ENCODE measurements at regions not wholly inside any gene's neighbourhood (a gene's known extent, or its start where the extent isn't known, plus 50 kb on each side); places are given as distances from the start of the nearest gene placed in this dataset.
"Not testable (repeated sequence)": the region's sequence is repeated elsewhere in the genome, so short reads cannot be mapped to it uniquely, and the experiment has no call there.

DNA sequence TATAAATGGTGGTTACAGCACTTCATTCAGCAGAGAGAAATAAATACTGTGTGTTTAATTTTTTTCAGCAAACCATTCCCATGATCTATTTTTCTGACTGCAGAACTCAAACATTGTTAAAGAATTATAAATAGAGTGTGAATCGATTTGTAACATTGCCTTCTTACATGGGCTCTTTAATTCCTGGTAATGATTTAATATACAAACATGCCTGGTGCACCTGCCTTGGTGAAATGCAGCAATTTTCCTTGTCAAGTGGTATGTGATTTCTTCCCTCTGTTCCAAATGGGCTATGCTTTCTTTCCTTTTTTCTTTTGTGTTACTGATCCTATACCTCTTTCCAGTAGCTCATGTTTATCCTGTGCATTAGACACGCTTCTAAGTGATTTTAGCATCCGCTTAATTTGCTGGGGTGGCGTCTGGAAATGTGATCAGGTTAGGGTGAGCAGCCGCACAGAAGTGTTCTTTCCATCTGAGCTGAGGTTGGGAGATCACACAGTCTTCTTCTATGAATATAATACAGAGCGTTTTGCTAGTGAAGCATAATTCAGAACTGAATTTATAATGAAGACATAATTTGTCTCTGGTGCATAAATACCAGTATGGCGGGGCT lies 94.3 kb upstream of the ITGB1 start:
- no peak for DNase-seq (ENCODE audit: low read depth, low spot score)
- in situ Hi-C loops (cut with HindIII; ENCODE audit: low pct_unique_long_range_greater_than_20kb, low sequenced_read_pairs): no loop called here

DNA sequence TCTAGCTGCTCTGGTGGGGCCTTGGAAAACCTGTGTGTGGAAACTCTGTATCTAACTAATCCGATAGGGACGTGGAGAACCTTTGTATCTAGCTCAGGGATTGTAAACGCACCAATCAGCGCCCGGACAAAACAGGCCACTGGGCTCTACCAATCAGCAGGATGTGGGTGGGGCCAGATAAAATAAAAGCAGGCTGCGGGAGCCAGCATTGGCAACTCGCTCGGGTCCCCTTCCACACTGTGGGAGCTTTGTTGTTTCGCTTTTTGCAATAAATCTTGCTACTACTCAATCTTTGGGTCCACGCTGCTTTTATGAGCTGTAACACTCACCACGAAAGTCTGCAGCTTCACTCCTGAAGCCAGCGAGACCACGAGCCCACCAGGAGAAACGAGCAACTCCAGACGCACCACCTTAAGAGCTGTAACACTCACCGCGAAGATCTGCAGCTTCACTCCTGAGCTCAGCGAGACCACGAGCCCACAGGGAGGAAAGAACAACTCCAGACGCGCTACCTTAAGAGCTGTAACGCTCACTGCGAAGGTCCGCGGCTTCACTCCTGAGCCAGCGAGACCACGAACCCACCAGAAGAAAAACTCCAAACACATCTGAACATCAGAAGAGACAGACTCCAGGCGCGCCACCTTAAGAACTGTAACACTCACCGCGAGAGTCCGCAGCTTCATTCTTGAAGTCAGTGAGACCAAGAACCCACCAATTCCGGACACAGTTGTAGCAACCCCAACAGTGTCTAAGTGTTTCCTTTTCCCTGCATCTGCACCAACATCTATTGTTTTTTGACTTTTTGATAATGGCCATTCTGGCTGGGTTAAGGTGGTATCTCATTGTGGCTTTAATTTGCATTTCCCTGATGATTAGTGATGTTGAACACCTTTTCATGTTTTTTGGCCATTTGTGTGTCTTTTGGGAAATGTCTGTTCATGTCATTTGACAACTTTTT lies 92.2 kb upstream of the ITGB1 start:
- DNase-seq (ENCODE audit: low read depth, low spot score); in situ Hi-C loops (cut with HindIII; ENCODE audit: low pct_unique_long_range_greater_than_20kb, low sequenced_read_pairs): not testable (repeated sequence)

DNA sequence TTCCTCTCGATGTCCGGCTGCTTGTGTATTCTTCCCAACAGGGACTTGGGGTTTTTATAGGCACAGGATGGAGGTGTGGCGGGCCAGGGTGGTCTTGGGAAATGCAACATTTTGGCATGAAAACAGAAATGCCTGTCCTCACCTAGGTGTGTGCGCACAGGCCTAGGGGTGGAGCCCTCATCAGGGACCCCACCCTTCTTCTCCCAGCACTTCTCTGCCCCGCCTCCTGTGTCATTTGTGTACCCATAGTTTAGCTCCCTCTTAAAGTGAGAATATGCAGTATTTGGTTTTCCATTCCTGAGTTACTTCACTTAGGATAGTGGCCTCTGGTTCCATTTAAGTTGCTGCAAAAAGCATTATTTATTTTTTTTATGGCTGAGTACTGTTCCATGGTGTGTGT lies 90.2 kb upstream of the ITGB1 start:
- DNase-seq (ENCODE audit: low read depth, low spot score): no peak
- in situ Hi-C loops (cut with HindIII; ENCODE audit: low pct_unique_long_range_greater_than_20kb, low sequenced_read_pairs): no loop called here

DNA sequence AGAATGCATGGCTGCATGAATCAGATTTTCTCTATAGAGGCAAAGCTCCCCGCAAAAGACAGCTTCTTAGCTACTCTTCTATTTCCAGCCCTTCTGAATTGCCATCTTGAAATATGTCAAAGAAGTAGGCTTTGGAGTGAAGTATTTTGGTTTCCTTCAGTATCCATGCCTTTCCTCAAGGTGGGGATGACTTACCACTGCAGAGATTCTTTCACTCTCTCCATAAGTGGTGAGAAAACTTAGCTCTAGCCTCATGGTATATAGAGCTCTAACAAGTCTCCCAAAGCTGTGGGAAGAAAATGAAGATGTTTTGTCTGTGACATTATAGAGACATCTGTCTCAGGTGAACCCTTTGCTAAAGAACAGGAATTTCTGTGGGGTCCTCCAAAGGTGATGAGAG lies 89.6 kb upstream of the ITGB1 start:
- DNase-seq (ENCODE audit: low read depth, low spot score): no peak
- in situ Hi-C loops (cut with HindIII; ENCODE audit: low pct_unique_long_range_greater_than_20kb, low sequenced_read_pairs): no loop called here

DNA sequence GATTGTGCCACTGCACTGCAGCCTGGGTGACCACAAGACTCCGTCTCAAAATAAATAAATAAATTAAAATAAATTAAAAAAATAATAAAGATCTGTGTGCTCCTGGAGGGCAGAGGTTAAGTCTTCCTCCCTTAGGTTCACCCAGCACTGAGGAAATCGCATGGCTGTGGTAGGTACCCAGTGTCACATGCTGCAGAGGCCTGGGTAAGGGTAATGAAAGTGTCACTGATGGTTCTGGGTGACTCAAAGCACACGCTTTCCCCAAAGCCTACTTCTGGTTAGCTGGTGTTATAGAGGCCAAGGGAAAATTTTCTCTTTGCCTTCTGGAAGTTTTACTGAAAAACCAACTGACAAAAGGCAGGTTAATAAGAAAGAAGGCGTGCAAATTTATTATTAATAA lies 88.8 kb upstream of the ITGB1 start:
- no peak for DNase-seq (ENCODE audit: low read depth, low spot score)
- in situ Hi-C loops (cut with HindIII; ENCODE audit: low pct_unique_long_range_greater_than_20kb, low sequenced_read_pairs): no loop called here

DNA sequence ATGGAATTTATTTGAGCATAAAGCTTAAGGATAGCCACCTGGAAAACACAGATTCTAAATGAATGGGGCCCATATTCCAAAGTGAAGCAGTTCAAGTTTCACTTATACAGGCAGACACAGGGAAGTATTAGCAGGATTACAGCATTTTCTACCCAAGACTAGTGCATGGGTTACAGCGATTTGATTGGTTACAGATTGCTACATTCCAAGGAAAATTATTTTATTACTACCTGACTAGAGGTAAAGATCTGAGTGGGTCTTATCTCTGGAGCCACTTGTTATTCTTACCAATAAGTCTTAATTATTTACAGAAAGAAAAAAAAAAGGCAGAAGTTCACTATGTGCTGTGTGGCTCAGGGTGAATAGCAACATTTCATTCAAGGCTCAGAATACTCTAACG lies 87.4 kb upstream of the ITGB1 start:
- no peak for DNase-seq (ENCODE audit: low read depth, low spot score)
- in situ Hi-C loops (cut with HindIII; ENCODE audit: low pct_unique_long_range_greater_than_20kb, low sequenced_read_pairs): no loop called here

DNA sequence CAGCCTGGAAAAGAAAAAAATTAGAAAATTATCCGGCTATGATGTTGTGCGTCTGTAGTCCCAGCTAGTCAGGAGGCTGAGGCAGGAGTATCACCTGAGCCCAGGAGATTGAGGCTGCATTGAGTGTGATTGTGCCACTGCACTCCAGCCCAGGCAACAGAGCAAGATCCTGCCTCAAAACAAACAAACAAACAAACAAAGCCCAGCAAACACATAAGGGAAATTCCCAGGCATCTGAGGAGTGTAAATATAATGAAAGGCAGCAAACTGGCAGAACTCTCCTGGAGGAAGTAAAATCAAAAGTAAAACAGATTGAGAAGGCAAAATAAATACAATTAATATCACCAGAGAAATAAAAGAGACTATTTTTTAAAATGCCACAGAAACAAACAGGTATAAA lies 84.5 kb upstream of the ITGB1 start:
- DNase-seq (ENCODE audit: low read depth, low spot score): no peak
- in situ Hi-C loops (cut with HindIII; ENCODE audit: low pct_unique_long_range_greater_than_20kb, low sequenced_read_pairs): no loop called here

DNA sequence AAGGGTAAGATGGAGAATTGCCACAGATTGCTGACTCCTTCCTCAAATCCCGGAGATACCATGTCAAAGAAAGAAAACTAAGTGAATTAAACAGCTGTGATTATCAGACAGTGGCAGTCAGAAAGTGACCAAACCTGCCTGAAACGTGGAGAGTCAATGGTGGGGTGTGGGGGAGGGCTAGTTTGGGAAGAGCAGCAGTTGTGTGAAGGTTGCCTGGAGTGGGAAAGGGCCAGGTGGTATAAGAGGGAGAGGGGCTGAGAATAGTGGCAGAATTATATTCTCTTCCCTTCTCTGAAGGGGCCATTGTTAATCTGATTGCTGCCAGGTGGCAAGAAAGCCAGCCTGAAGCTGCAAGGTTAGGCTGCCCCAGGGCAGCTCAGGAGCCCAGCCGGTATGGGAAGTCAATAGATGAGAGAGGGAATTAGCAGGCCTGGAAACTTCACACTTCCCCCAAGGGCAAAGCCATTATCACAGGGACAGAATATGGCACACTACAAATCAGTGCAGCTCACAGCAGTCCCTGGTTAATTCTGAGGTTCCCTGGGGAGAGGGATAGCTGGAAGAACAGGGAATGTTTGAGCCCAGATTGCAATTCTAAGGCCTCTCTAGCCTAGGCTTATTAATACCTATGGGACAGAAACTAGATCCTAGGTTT lies 83.9 kb upstream of the ITGB1 start:
- no peak for DNase-seq (ENCODE audit: low read depth, low spot score)
- in situ Hi-C loops (cut with HindIII; ENCODE audit: low pct_unique_long_range_greater_than_20kb, low sequenced_read_pairs): no loop called here

DNA sequence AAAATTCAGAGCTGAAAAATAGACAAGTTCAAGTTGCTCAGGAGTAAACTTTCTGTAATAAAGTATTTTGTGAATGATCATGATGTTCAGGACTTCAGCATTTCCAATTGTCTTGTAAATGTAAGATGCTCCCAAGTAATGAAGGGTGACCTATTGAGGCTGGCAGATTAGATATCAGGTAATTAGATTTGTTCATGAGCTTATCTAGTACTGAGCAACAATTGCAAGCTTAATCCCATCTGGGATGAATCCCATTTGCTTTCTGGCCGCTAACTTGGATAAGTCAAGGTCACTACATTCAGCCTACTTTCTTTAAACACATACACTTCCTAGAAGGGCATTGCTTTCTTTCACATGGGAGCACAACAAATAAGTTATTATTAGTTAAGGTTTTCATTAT lies 82.4 kb upstream of the ITGB1 start:
- no peak for DNase-seq (ENCODE audit: low read depth, low spot score)
- in situ Hi-C loops (cut with HindIII; ENCODE audit: low pct_unique_long_range_greater_than_20kb, low sequenced_read_pairs): no loop called here

DNA sequence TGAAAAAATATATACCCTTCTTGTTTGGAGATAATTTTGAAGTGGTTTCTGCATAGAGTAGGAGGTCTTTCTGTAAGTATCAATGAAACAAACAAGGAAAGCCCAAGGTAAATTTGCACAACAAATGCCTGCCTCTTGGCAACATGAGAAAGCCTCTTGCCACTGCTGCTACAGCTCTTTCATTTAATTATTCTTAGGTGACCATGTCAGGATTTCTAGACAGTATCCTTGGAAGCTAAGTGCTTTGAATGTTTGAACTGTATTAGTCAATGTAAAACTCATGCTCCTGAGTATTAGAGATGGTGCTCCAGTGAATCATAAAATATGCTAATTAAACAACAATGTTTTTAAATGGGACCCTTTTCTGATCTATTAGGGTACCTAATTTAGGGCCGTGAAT lies 81.2 kb upstream of the ITGB1 start:
- DNase-seq (ENCODE audit: low read depth, low spot score): no peak
- in situ Hi-C loops (cut with HindIII; ENCODE audit: low pct_unique_long_range_greater_than_20kb, low sequenced_read_pairs): no loop called here

DNA sequence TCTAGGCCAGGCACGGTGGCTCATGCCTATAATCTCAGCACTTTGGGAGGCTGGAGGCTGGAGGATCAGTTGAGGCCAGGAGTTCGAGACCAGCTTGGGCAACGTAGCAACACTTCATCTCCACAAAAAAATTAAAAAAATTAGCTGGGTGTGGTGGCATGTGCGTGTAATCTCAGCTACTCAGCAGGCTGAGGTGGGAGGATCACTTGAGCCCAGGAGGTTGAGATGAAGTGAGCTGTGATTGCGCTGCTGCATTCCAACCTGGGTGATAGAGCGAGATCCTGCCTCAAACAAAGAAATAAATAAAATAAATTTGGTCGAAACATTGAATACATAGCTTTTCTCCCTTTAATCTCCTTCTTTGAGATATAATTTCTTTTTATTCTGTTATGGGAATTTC lies 80.6 kb upstream of the ITGB1 start:
- in situ Hi-C loops (cut with HindIII; ENCODE audit: low pct_unique_long_range_greater_than_20kb, low sequenced_read_pairs): no loop called here
- no peak for DNase-seq (ENCODE audit: low read depth, low spot score)

DNA sequence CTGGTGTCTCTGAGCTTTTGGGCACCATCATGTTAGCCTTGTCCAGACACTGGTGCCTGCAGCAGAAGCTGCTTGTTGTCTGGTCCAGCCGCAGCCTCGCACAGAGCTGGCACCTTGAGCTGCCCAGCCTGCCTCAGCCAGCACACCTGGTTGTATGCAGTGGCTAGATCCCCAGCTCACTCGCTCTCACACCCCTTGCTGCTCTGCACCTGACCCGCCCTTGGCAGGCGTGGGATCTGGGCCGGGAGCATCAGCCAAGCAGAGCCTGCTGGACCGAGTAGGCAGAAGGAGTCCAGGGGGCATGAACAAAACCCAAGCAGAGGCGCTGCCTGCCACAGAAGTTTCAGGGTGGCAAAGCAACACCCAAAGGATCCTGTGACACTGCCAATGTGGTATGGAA lies 79.7 kb upstream of the ITGB1 start:
- DNase-seq (ENCODE audit: low read depth, low spot score): no peak
- in situ Hi-C loops (cut with HindIII; ENCODE audit: low pct_unique_long_range_greater_than_20kb, low sequenced_read_pairs): no loop called here

DNA sequence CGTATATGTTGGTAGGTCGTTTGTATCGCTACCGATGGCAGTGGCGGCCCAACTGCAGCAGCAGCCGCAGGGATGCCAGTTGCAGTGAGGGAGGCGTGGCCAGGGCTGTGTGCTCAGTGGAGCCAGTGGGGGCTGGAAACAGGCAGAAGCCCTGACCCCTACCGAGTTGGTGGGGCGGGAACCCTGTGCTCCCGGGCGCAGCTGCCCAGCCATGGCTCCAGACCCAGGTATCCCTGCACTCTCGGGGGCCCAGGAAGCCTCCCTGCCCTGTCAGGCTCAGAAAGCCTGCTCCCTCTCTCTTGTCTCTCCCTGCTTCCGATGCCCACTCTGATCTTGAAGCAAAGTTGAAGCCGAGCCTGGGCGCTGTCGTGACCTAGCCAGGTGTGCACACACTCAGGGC lies 78.6 kb upstream of the ITGB1 start:
- in situ Hi-C loops (cut with HindIII; ENCODE audit: low pct_unique_long_range_greater_than_20kb, low sequenced_read_pairs): no loop called here
- no peak for DNase-seq (ENCODE audit: low read depth, low spot score)

DNA sequence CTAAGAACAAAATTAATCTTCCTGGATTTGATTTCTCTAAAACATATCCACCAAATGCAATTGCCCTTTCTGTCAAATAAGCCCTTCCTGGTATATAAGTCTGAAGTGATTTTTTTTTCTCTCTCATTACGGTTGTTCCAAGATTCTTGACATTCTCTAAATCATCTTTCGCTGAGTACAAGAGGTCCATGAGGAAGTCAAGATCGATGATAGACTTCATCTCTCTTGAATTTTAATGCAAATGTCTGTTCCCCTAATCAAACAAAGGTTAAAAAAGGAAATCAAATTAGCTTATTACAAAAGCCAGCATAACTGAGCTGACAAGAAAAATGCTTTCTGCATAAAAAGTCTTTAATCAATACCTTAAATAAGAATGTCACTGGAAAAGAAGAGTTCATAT lies 77.4 kb upstream of the ITGB1 start:
- in situ Hi-C loops (cut with HindIII; ENCODE audit: low pct_unique_long_range_greater_than_20kb, low sequenced_read_pairs): no loop called here
- DNase-seq (ENCODE audit: low read depth, low spot score): no peak

DNA sequence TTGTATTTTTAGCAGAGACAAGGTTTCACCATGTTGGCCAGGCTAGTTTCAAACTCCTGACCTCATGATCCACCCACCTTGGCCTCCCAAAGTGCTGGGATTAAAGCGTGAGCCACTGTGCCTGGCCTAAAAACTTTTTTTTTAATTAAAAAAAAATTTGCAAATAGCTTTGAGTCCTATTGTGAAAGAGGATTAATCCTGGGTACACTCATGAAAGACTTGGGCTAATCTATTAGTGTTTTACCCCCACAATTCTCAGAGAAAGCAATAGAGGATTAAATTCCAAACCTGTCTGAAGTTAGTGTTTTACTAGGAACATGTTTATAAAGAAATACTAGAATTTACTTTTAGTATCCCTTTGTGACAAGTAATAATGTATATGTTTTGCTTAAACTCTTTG lies 76.9 kb upstream of the ITGB1 start:
- in situ Hi-C loops (cut with HindIII; ENCODE audit: low pct_unique_long_range_greater_than_20kb, low sequenced_read_pairs): no loop called here
- no peak for DNase-seq (ENCODE audit: low read depth, low spot score)

DNA sequence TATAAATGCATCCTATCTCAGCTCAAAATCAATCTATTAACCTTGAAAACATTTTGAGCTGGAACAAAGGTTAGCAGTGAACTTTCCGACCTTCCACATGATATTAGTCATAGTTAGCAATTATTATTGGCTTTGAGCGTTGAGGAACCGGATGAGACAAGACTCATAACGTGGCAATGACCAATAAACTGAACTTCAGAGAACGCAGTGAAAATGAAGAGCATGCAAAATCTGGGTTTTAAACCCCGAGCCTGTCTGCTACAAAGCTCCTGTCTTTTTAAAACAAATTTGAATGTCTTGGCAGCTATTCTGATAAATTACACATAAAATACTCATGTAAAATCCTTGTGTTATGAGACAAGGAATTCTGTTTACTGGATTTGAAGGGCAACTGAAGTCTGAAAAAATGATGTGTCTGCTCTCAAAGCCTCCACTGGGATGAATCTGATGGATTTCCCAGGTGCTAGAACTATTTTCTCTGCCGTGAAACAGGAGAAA lies 74.7 kb upstream of the ITGB1 start:
- in situ Hi-C loops (cut with HindIII; ENCODE audit: low pct_unique_long_range_greater_than_20kb, low sequenced_read_pairs): no loop called here
- DNase-seq (ENCODE audit: low read depth, low spot score): no peak

DNA sequence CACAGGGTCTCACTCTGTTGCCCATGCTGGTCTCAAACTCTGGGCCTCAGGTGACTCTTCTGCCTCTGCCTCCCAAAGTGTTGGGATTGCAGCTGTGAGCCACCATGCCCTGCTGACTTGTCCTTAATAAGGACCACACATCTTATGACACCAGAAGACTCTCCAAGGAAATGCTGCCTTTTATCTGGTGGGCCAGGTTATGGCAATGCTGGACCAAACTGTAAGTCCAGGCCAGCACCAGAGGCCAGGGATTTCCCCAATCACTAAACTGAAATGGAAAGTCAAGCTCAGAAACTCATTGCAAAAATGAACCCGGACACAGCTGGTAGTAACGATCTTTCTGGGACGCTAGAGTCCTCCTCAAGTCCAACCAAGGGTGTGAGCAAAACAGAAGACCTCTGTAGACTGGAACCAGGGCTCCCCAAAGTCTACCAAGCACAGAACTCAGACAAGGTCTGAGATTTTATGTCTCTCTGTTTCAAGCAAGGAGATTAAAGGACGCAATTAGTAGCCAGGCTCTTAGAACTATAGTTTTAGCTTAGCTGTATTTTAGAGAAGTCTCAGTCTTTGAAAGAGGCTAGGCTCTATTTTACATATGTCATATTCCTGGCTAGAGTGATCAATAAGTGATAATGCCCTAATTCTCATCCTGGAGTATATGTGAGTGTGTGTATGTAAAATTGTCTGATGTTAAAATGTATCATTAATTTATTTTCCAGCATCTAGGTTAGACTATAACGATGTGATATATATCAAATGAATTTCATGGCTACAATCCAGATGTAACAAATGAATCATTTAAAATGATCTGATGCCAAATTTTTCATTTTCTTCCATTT lies 74.0 kb upstream of the ITGB1 start:
- in situ Hi-C loops (cut with HindIII; ENCODE audit: low pct_unique_long_range_greater_than_20kb, low sequenced_read_pairs): no loop called here

DNA sequence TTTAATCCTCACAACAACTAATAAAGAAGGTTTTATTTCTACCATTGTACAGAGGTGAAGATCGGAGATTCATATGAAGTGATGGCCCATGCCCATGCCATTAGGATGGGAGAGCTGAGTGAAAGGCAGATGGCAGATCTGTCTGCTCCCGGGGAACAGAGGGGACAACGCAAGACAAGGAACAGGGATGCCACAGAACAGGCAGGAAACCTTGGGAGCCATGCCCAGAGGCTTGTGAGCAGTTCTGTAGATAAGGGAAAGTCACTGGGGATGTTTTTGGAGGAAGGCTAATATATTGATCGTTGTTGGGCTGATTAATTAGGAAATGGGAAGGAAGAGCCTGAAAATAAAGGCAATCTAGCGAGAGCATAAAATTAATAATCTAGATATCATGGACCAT lies 73.1 kb upstream of the ITGB1 start:
- no peak for DNase-seq (ENCODE audit: low read depth, low spot score)
- in situ Hi-C loops (cut with HindIII; ENCODE audit: low pct_unique_long_range_greater_than_20kb, low sequenced_read_pairs): no loop called here

More for the DNA sequence above, 74.0 kb upstream of the ITGB1 start:
- no peak for DNase-seq (ENCODE audit: low read depth, low spot score)

Measured in SK-MEL-5 (cell line).